Effector memory CD8-positive, alpha-beta T cell (primary cell): ENCODE measurements at regions not wholly inside any gene's neighbourhood (a gene's known extent, or its start where the extent isn't known, plus 50 kb on each side); places are given as distances from the start of the nearest gene placed in this dataset.
"Not testable (repeated sequence)": the region's sequence is repeated elsewhere in the genome, so short reads cannot be mapped to it uniquely, and the experiment has no call there.

Experiments used
- ATAC-seq: fragments of 150-1000 bp; cut with Tn5 transposase; replicated peaks from 2 replicates; pipeline ENCODE4 v1.10.0; 2021; ENCODE audit warnings: mild to moderate bottlenecking, moderate library complexity
- DNase-seq, 3 experiments: peaks; one replicate each; pipeline ENCODE4 v3.0.0; 2021
- H3K27ac Mint-ChIP-seq, 2 donors: one replicate each; pipeline ENCODE4 v1.8.0; 2022; ENCODE audit warnings: mild to moderate bottlenecking in 2 of 2, mixed read lengths in 2 of 2, moderate library complexity in 2 of 2
- H3K27me3 Mint-ChIP-seq, 2 donors: one replicate each; pipeline ENCODE4 v1.8.0; 2022; ENCODE audit warnings: mixed read lengths in 2 of 2
- H3K36me3 Mint-ChIP-seq: one replicate; pipeline ENCODE4 v1.8.0; 2022; ENCODE audit warnings: mild to moderate bottlenecking, moderate library complexity, mixed read lengths; ENCODE audit not compliant: insufficient read depth
- H3K4me1 Mint-ChIP-seq, 2 donors: one replicate each; pipeline ENCODE4 v1.8.0; 2022; ENCODE audit warnings: low read depth in 2 of 2, mixed read lengths in 2 of 2
- H3K4me3 Mint-ChIP-seq, 2 donors: one replicate each; pipeline ENCODE4 v1.8.0; 2022; ENCODE audit warnings: mild to moderate bottlenecking in 2 of 2, mixed read lengths in 2 of 2, moderate library complexity in 2 of 2
- H3K9me3 Mint-ChIP-seq, 2 donors: one replicate each; pipeline ENCODE4 v1.8.0; 2022; ENCODE audit warnings: mixed read lengths in 2 of 2

- no peaks in the 10 kb centered on the region for H3K36me3 Mint-ChIP-seq
- no peak overlapping the region for H3K4me3 Mint-ChIP-seq
- no peak for ATAC-seq
- H3K4me1 Mint-ChIP-seq: no peaks in the 10 kb centered on the region
- H3K27me3 Mint-ChIP-seq: peaks cover 0 to 5% of the 10 kb centered on the region in 2 donors
- DNase-seq: no peak
- no peak overlapping the region for H3K27ac Mint-ChIP-seq
- no peaks in the 10 kb centered on the region for H3K9me3 Mint-ChIP-seq
Measured at GRCh38 chrX:150269605-150270254, 93.4 kb upstream of the MAMLD1 start.

- H3K4me1 Mint-ChIP-seq: no peaks in the 10 kb centered on the region
- no peaks in the 10 kb centered on the region for H3K9me3 Mint-ChIP-seq
- H3K4me3 Mint-ChIP-seq: no peak overlapping the region
- peaks cover 0 to 5% of the 10 kb centered on the region in 2 donors for H3K27me3 Mint-ChIP-seq
- ATAC-seq (no peak), DNase-seq (no peak)
- H3K27ac Mint-ChIP-seq: no peak overlapping the region
- H3K36me3 Mint-ChIP-seq: no peaks in the 10 kb centered on the region
Measured at GRCh38 chrX:150270622-150271021, 92.5 kb upstream of the MAMLD1 start.

GRCh38 chrX:150273575-150274294, 89.4 kb upstream of the MAMLD1 start:
- not testable (repeated sequence) for ATAC-seq, H3K27me3 Mint-ChIP-seq

GRCh38 chrX:150282953-150283352, 80.2 kb upstream of the MAMLD1 start:
- no peaks in the 10 kb centered on the region for H3K9me3 Mint-ChIP-seq
- no peaks in the 10 kb centered on the region for H3K4me1 Mint-ChIP-seq
- peaks cover 13 to 15% of the 10 kb centered on the region in 2 donors for H3K27me3 Mint-ChIP-seq

More at GRCh38 chrX:150273575-150274294, 89.4 kb upstream of the MAMLD1 start:
- H3K36me3 Mint-ChIP-seq, H3K27ac Mint-ChIP-seq, H3K4me1 Mint-ChIP-seq, DNase-seq, H3K9me3 Mint-ChIP-seq, H3K4me3 Mint-ChIP-seq: not testable (repeated sequence)

GRCh38 chrX:150291014-150291413, 72.1 kb upstream of the MAMLD1 start:
- ATAC-seq: no peak

More at GRCh38 chrX:150282953-150283352, 80.2 kb upstream of the MAMLD1 start:
- no peak for ATAC-seq
- Mint-ChIP-seq H3K36me3 (no peaks in the 10 kb centered on the region), H3K27ac (no peak overlapping the region), H3K4me3 (no peak overlapping the region)
- DNase-seq: no peak

GRCh38 chrX:150293311-150294013, 69.7 kb upstream of the MAMLD1 start:
- Mint-ChIP-seq H3K4me3 (no peak overlapping the region), H3K9me3 (no peaks in the 10 kb centered on the region), H3K36me3 (no peaks in the 10 kb centered on the region), H3K27ac (no peak overlapping the region), H3K27me3 (no peaks in the 10 kb centered on the region), H3K4me1 (no peaks in the 10 kb centered on the region)
- DNase-seq (no peak), ATAC-seq (no peak)

More at GRCh38 chrX:150291014-150291413, 72.1 kb upstream of the MAMLD1 start:
- Mint-ChIP-seq H3K9me3 (no peaks in the 10 kb centered on the region), H3K4me1 (no peaks in the 10 kb centered on the region), H3K27ac (no peak overlapping the region), H3K27me3 (no peaks in the 10 kb centered on the region), H3K4me3 (no peak overlapping the region), H3K36me3 (no peaks in the 10 kb centered on the region)
- no peak for DNase-seq

- DNase-seq: no peak
- no peak for ATAC-seq
Measured at GRCh38 chrX:150298841-150299551, 64.1 kb upstream of the MAMLD1 start.

GRCh38 chrX:150299579-150299978, 63.5 kb upstream of the MAMLD1 start:
- Mint-ChIP-seq H3K27me3 (no peaks in the 10 kb centered on the region), H3K4me1 (no peaks in the 10 kb centered on the region), H3K36me3 (no peaks in the 10 kb centered on the region), H3K4me3 (no peak overlapping the region), H3K27ac (no peak overlapping the region), H3K9me3 (no peaks in the 10 kb centered on the region)
- ATAC-seq (no peak), DNase-seq (no peak)

More at GRCh38 chrX:150298841-150299551, 64.1 kb upstream of the MAMLD1 start:
- Mint-ChIP-seq H3K36me3 (no peaks in the 10 kb centered on the region), H3K4me1 (no peaks in the 10 kb centered on the region), H3K27me3 (no peaks in the 10 kb centered on the region), H3K27ac (no peak overlapping the region), H3K4me3 (no peak overlapping the region), H3K9me3 (no peaks in the 10 kb centered on the region)

- H3K9me3 Mint-ChIP-seq: no peaks in the 10 kb centered on the region
- H3K4me3 Mint-ChIP-seq: no peak overlapping the region
- ATAC-seq: no peak
- H3K27ac Mint-ChIP-seq: no peak overlapping the region
- no peak for DNase-seq
- no peaks in the 10 kb centered on the region for H3K36me3 Mint-ChIP-seq
- no peaks in the 10 kb centered on the region for H3K4me1 Mint-ChIP-seq
- H3K27me3 Mint-ChIP-seq: no peaks in the 10 kb centered on the region
Measured at GRCh38 chrX:150303386-150304097, 59.6 kb upstream of the MAMLD1 start.

- Mint-ChIP-seq H3K9me3 (no peaks in the 10 kb centered on the region), H3K4me3 (no peak overlapping the region), H3K36me3 (no peaks in the 10 kb centered on the region), H3K27me3 (no peaks in the 10 kb centered on the region), H3K4me1 (peaks cover 6 to 10% of the 10 kb centered on the region in 2 donors), H3K27ac (no peak overlapping the region)
- no peak for DNase-seq
- no peak for ATAC-seq
Measured at GRCh38 chrX:150306002-150306401, 57.1 kb upstream of the MAMLD1 start.

- DNase-seq (no peak), ATAC-seq (no peak)
- H3K36me3 Mint-ChIP-seq: no peaks in the 10 kb centered on the region
- no peaks in the 10 kb centered on the region for H3K27me3 Mint-ChIP-seq
- no peak overlapping the region for H3K27ac Mint-ChIP-seq
- no peaks in the 10 kb centered on the region for H3K9me3 Mint-ChIP-seq
- H3K4me1 Mint-ChIP-seq: peaks cover 6 to 10% of the 10 kb centered on the region in 2 donors
- no peak overlapping the region for H3K4me3 Mint-ChIP-seq
Measured at GRCh38 chrX:150308041-150308440, 55.1 kb upstream of the MAMLD1 start.

GRCh38 chrX:150308532-150309157, 54.5 kb upstream of the MAMLD1 start:
- DNase-seq (no peak), ATAC-seq (no peak)
- H3K4me1 Mint-ChIP-seq: peaks cover 6 to 10% of the 10 kb centered on the region in 2 donors
- no peak overlapping the region for H3K4me3 Mint-ChIP-seq
- no peaks in the 10 kb centered on the region for H3K9me3 Mint-ChIP-seq
- no peaks in the 10 kb centered on the region for H3K36me3 Mint-ChIP-seq
- H3K27ac Mint-ChIP-seq: no peak overlapping the region
- no peaks in the 10 kb centered on the region for H3K27me3 Mint-ChIP-seq
